ENCODE measurements at regions not wholly inside any gene's neighbourhood (a gene's known extent, or its start where the extent isn't known, plus 50 kb on each side); places are given as distances from the start of the nearest gene placed in this dataset.

DNA sequence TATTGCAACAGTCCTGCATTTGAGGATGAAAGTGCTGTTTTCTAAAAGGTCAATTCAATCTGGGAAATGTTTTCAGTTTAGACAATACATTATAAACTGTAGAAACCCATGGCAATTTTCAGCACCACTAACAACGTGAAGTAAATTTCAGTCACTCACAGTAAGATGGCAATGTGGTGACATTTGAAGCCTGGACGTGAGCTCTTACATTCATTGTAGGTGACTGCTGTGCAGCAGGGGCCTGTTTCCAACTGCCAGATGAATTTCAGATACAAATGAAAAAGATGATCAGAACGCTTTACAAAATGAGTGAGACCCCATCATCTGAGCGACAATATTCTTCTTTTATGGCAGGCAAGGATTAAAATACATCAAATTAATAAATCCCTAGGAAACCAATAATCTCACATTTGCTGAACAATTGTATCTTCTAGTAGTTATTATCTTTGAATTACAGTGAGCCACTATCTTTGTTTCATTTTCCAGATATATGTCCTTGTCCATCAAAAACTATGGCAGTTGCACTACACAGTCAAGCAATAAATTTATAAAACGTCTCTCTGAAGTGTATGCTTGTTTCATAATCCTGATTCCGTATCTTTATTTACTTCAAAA, 1816.8 kb downstream of the OLFM4 start:
- Histone ChIP-seq H3K4me3 (no peak overlapping the region), H3K36me3 (replicated peaks in 1 of 2) (no peaks in the 10 kb centered on the region), H3K4me1 (replicated peaks in 1 of 2) (no peaks in the 10 kb centered on the region), H3K9me3 (replicated peaks in 1 of 3) (no peaks in the 10 kb centered on the region), H3K27me3 (no peaks in the 10 kb centered on the region), H3K27ac (no peak overlapping the region)
- intact Hi-C loops (cut with DNase I): no loop called here
- no peak for DNase-seq
- TF ChIP-seq, protein P1, sequence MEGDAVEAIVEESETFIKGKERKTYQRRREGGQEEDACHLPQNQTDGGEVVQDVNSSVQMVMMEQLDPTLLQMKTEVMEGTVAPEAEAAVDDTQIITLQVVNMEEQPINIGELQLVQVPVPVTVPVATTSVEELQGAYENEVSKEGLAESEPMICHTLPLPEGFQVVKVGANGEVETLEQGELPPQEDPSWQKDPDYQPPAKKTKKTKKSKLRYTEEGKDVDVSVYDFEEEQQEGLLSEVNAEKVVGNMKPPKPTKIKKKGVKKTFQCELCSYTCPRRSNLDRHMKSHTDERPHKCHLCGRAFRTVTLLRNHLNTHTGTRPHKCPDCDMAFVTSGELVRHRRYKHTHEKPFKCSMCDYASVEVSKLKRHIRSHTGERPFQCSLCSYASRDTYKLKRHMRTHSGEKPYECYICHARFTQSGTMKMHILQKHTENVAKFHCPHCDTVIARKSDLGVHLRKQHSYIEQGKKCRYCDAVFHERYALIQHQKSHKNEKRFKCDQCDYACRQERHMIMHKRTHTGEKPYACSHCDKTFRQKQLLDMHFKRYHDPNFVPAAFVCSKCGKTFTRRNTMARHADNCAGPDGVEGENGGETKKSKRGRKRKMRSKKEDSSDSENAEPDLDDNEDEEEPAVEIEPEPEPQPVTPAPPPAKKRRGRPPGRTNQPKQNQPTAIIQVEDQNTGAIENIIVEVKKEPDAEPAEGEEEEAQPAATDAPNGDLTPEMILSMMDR (IDR thresholded peaks at IDR 0.05): no peak
- no peak for TF ChIP-seq POLR2A (IDR thresholded peaks at IDR 0.05)
- 38 to 48% (median 45%) methylated on average over 6 of the region's 6 CpGs for WGBS, 4 donors

DNA sequence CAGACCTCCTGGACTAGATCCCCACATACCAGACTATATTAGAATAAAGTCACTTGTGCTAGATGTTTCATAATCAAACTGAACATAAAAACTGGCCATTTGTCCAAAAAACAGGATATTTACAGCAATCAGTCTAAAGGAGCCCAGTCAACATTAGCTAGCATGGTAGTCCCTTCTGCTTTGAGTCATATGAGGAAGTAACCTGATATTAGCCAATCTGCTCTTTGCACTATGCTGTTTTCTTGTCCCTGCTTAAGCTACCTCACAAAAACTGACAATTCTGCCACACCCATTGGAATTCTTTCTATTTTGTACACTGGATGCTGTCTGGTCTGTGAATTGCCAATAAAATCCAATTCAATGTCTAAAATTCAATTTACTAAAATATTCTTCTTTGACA, 1824.2 kb downstream of the OLFM4 start:
- Histone ChIP-seq H3K9me3 (replicated peaks in 1 of 3) (no peaks in the 10 kb centered on the region), H3K27ac (no peak overlapping the region), H3K27me3 (no peaks in the 10 kb centered on the region), H3K4me1 (replicated peaks in 1 of 2) (no peaks in the 10 kb centered on the region), H3K36me3 (replicated peaks in 1 of 2) (no peaks in the 10 kb centered on the region), H3K4me3 (no peak overlapping the region)
- TF ChIP-seq, protein P1 (IDR thresholded peaks at IDR 0.05): no peak
- TF ChIP-seq POLR2A (IDR thresholded peaks at IDR 0.05): no peak
- no peak for DNase-seq
- intact Hi-C loops (cut with DNase I): no loop called here

DNA sequence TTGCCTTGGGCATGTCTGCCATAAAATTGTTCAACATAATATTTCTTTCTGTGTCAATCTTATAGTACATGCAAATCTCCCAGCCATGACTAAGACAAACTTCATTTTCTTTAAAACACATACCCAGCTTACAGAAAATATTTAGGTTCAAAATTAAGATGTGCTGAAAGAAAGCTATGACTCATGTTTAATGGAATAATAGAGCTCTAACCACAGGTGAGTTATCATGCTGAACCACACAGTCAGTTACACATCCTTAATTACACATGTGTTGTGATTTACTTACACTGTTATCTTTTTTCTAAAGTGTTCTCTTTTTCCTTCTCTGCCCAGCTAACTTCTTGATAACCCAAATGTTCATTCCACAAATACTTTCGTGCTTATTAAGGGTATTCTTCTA, 1831.2 kb downstream of the OLFM4 start:
- no peaks in the 10 kb centered on the region for H3K9me3 ChIP-seq (replicated peaks in 1 of 3)
- TF ChIP-seq, protein P1 (IDR thresholded peaks at IDR 0.05): no peak
- no peak for TF ChIP-seq POLR2A (IDR thresholded peaks at IDR 0.05)
- no peak for DNase-seq
- no peaks in the 10 kb centered on the region for H3K27me3 ChIP-seq
- no peaks in the 10 kb centered on the region for H3K36me3 ChIP-seq (replicated peaks in 1 of 2)
- intact Hi-C loops (cut with DNase I): no loop called here
- no peak overlapping the region for H3K4me3 ChIP-seq
- no peak overlapping the region for H3K27ac ChIP-seq
- no peaks in the 10 kb centered on the region for H3K4me1 ChIP-seq (replicated peaks in 1 of 2)
- WGBS, 4 donors: 50 to 69% (median 62%) methylated on average over 1 of the region's 1 CpG

DNA sequence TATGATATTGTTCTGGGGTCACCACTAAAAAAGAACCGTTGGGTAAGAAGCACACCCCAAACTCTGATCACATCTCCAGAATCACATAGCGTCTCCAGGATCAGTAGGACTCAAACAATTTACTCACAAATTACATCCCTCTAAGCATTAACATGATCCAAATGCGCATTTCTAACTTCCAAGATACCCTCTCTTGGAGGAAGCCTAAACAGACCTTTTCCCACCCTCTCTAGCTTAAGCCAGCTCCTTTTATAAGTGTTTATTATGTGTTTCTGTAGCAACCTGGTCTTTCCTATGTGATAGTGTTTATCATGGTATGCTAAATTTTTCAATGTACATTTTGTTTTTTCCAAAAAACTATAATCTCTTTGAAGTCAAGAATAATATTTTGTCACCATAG, 1846.5 kb downstream of the OLFM4 start:
- Histone ChIP-seq H3K4me3 (no peak overlapping the region), H3K27me3 (no peaks in the 10 kb centered on the region), H3K9me3 (replicated peaks in 1 of 3) (no peaks in the 10 kb centered on the region), H3K4me1 (replicated peaks in 1 of 2) (no peaks in the 10 kb centered on the region), H3K36me3 (replicated peaks in 1 of 2) (no peaks in the 10 kb centered on the region), H3K27ac (no peak overlapping the region)
- intact Hi-C loops (cut with DNase I): no loop called here
- TF ChIP-seq, protein P1 (IDR thresholded peaks at IDR 0.05): no peak
- TF ChIP-seq POLR2A (IDR thresholded peaks at IDR 0.05): no peak
- DNase-seq: no peak
- 73 to 80% (median 75%) methylated on average over 3 of the region's 3 CpGs for WGBS, 4 donors
